H1 (cell line): ENCODE measurements at regions not wholly inside any gene's neighbourhood (a gene's known extent, or its start where the extent isn't known, plus 50 kb on each side); places are given as distances from the start of the nearest gene placed in this dataset.

Experiments
- CTCF ChIA-PET: fragments of 300-600 bp; sonication (Branson Sonifier 250); formaldehyde crosslinking; loops from one replicate; lab custom pipeline; 2021; ENCODE audit not compliant: partially characterized antibody; lab: Charles Lee
- POLR2A ChIA-PET: fragments of 300-600 bp; sonication (Branson Sonifier 250); formaldehyde crosslinking; loops from one replicate; lab custom pipeline; 2021; ENCODE audit warnings: inconsistent platforms; ENCODE audit not compliant: partially characterized antibody; lab: Charles Lee
- DNase-seq, 2 experiments: peaks; one replicate each; pipeline versions ENCODE4 v3.0.0 to v3.0.0-alpha.2; 2010 to 2022; ENCODE audit warnings: low spot score in 2 of 2, low read depth in 1 of 2, mixed read lengths in 1 of 2
- FAIRE-seq: peaks from 2 replicates; lab custom pipeline; 2011; peaks lifted over from hg19 to GRCh38; lab: Jason Lieb, UNC
- H2AFZ ChIP-seq: 2 replicates; pipeline ENCODE4 v1.8.1; 2012; ENCODE audit warnings: low read length, inconsistent platforms
- H2AK5ac ChIP-seq: 2 replicates; pipeline ENCODE4 v1.6.1; 2013; ENCODE audit warnings: low read depth, low read length
- H2BK120ac ChIP-seq: replicated peaks from 2 replicates; pipeline ENCODE3; 2013; ENCODE audit warnings: low read depth, low read length, inconsistent platforms
- H2BK12ac ChIP-seq: 2 replicates; pipeline ENCODE4 v1.6.1; 2013; ENCODE audit warnings: low read depth, low read length
- H2BK15ac ChIP-seq: 2 replicates; pipeline ENCODE4 v1.6.1; 2013; ENCODE audit warnings: low read length
- H2BK20ac ChIP-seq: 2 replicates; pipeline ENCODE4 v1.6.1; 2013; ENCODE audit warnings: low read length
- H2BK5ac ChIP-seq: 2 replicates; pipeline ENCODE4 v1.6.1; 2013; ENCODE audit warnings: low read depth, low read length
- H3K14ac ChIP-seq: 2 replicates; pipeline ENCODE4 v1.6.1; 2013; ENCODE audit warnings: inconsistent platforms; ENCODE audit not compliant: insufficient read length
- H3K18ac ChIP-seq: 2 replicates; pipeline ENCODE4 v1.6.1; 2013; ENCODE audit warnings: low read length; ENCODE audit errors: extremely low read depth
- H3K23ac ChIP-seq: 2 replicates; pipeline ENCODE4 v1.6.1; 2013; ENCODE audit warnings: inconsistent platforms; ENCODE audit not compliant: insufficient read length
- H3K23me2 ChIP-seq: 2 replicates; pipeline ENCODE4 v1.6.1; 2013; ENCODE audit warnings: low read depth, low read length
- H3K27ac ChIP-seq: 2 replicates; pipeline ENCODE4 v1.6.1; 2011; ENCODE audit warnings: low read depth, low read length, inconsistent platforms
- H3K27me3 ChIP-seq, 4 experiments: replicated peaks in 1 of 4; 1 replicate in 1 of 4; 2 replicates in 3 of 4; pipeline versions ENCODE4 v1.6.1 to v1.8.1; 2011 to 2013; ENCODE audit warnings: low read length in 3 of 4, mild to moderate bottlenecking in 3 of 4, inconsistent platforms in 2 of 4, mixed read lengths in 2 of 4, moderate library complexity in 1 of 4; ENCODE audit not compliant: control insufficient read depth in 3 of 4, insufficient read depth in 3 of 4; ENCODE audit errors: extremely low read depth in 1 of 4
- H3K36me3 ChIP-seq, 4 experiments: 2 replicates each; pipeline versions ENCODE4 v1.6.1 to v1.8.1; 2011 to 2013; ENCODE audit warnings: mild to moderate bottlenecking in 4 of 4, low read length in 3 of 4, moderate library complexity in 2 of 4, control low read depth in 1 of 4, inconsistent platforms in 1 of 4; ENCODE audit not compliant: insufficient read depth in 4 of 4, control insufficient read depth in 2 of 4
- H3K4ac ChIP-seq: replicated peaks from 2 replicates; pipeline ENCODE3; 2013; ENCODE audit warnings: low read length, low read depth, mixed read lengths, inconsistent platforms; ENCODE audit not compliant: insufficient read length
- H3K4me1 ChIP-seq, 4 experiments: replicated peaks in 1 of 4; 1 replicate in 1 of 4; 2 replicates in 3 of 4; pipeline versions ENCODE4 v1.6.1 to v1.8.1; 2011 to 2013; ENCODE audit warnings: low read length in 3 of 4, inconsistent platforms in 2 of 4, mixed read lengths in 1 of 4; ENCODE audit not compliant: insufficient read depth in 4 of 4, control insufficient read depth in 3 of 4
- H3K4me2 ChIP-seq, 2 experiments: 2 replicates each; pipeline versions ENCODE4 v1.6.1 to v1.8.1; 2011 to 2013; ENCODE audit warnings: low read depth in 2 of 2, low read length in 2 of 2, control low read depth in 1 of 2, inconsistent platforms in 1 of 2, mild to moderate bottlenecking in 1 of 2; ENCODE audit not compliant: insufficient read depth in 1 of 2
- H3K4me3 ChIP-seq, 4 experiments: fragments of 200-600, 300-600 bp in 1 of 4; sonication (generic), shearing (Covaris generic), sonication (Bioruptor Twin) in 1 of 4; 2 replicates each; pipeline versions ENCODE4 v1.5.1 to v1.8.1; 2011 to 2016; ENCODE audit warnings: low read length in 4 of 4, low read depth in 3 of 4, control low read depth in 2 of 4, inconsistent platforms in 2 of 4, mild to moderate bottlenecking in 2 of 4, mixed read lengths in 1 of 4, moderate library complexity in 1 of 4; ENCODE audit not compliant: insufficient read depth in 2 of 4; ENCODE audit errors: extremely low read depth in 1 of 4
- H3K56ac ChIP-seq: replicated peaks from 2 replicates; pipeline ENCODE3; 2013; ENCODE audit warnings: low read depth, mild to moderate bottlenecking, mixed read lengths, low read length, inconsistent platforms; ENCODE audit not compliant: insufficient read length
- H3K79me1 ChIP-seq: 2 replicates; pipeline ENCODE4 v1.6.1; 2013; ENCODE audit warnings: low read depth, low read length, control low read depth
- H3K79me2 ChIP-seq, 2 experiments: 2 replicates each; pipeline versions ENCODE4 v1.6.1 to v1.8.1; 2012 to 2013; ENCODE audit warnings: low read length in 2 of 2, mild to moderate bottlenecking in 2 of 2, inconsistent platforms in 1 of 2; ENCODE audit not compliant: insufficient read depth in 2 of 2, control insufficient read depth in 1 of 2
- H3K9ac ChIP-seq, 4 experiments: replicated peaks in 1 of 4; 1 replicate in 1 of 4; 2 replicates in 3 of 4; pipeline versions ENCODE4 v1.6.1 to v1.8.1; 2011 to 2013; ENCODE audit warnings: low read depth in 3 of 4, low read length in 3 of 4, control low read depth in 2 of 4, mild to moderate bottlenecking in 2 of 4, moderate library complexity in 2 of 4, inconsistent platforms in 1 of 4; ENCODE audit errors: extremely low read depth in 1 of 4
- H3K9me3 ChIP-seq, 2 experiments: 2 replicates each; pipeline versions ENCODE4 v1.6.1 to v1.8.1; 2012 to 2013; ENCODE audit warnings: mild to moderate bottlenecking in 2 of 2, moderate library complexity in 2 of 2, control low read depth in 1 of 2, inconsistent platforms in 1 of 2, low read depth in 1 of 2, low read length in 1 of 2, mixed read lengths in 1 of 2; ENCODE audit not compliant: insufficient read depth in 2 of 2
- H4K20me1 ChIP-seq, 2 experiments: replicated peaks in 1 of 2; 2 replicates each; pipeline versions ENCODE3 to v1.8.1; 2011 to 2013; ENCODE audit warnings: inconsistent platforms in 2 of 2, low read length in 2 of 2, mild to moderate bottlenecking in 1 of 2; ENCODE audit not compliant: insufficient read depth in 2 of 2, control insufficient read depth in 1 of 2
- H4K5ac ChIP-seq: 2 replicates; pipeline ENCODE4 v1.6.1; 2013; ENCODE audit warnings: low read length, low read depth, mixed read lengths, inconsistent platforms; ENCODE audit not compliant: insufficient read length
- H4K8ac ChIP-seq: 2 replicates; pipeline ENCODE4 v1.8.0; 2013; ENCODE audit warnings: mild to moderate bottlenecking, moderate library complexity, low read length, inconsistent platforms; ENCODE audit not compliant: insufficient read depth; ENCODE audit errors: extremely low read depth
- H4K91ac ChIP-seq: replicated peaks from 2 replicates; pipeline ENCODE3; 2013; ENCODE audit warnings: low read length, mixed read lengths, inconsistent platforms; ENCODE audit not compliant: insufficient read length
- ASH2L ChIP-seq: fragments of 200-600, 300-600 bp; sonication (generic); IDR thresholded peaks from one replicate; pipeline ENCODE4 v1.7.1; 2017; ENCODE audit warnings: low read length
- CBX5 ChIP-seq: fragments of 300-800, 300-1000 bp; sonication (generic); IDR thresholded peaks from 2 replicates; pipeline ENCODE4 v1.7.1; 2016; ENCODE audit warnings: antibody characterized with exemption, low read length, low read depth
- CEBPB ChIP-seq: IDR thresholded peaks from 2 replicates; pipeline ENCODE4 v1.6.1; 2012; ENCODE audit warnings: low read depth, low read length
- FOSL1 ChIP-seq: IDR thresholded peaks from 2 replicates; pipeline ENCODE4 v1.6.1; 2011; ENCODE audit warnings: mild to moderate bottlenecking, low read depth, low read length, moderate library complexity; ENCODE audit not compliant: insufficient read depth
- HDAC6 ChIP-seq: IDR thresholded peaks from one replicate; pipeline ENCODE4 v1.7.1; 2012; ENCODE audit warnings: low read depth, mild to moderate bottlenecking, inconsistent platforms, low read length, moderate library complexity
- JUN ChIP-seq: IDR thresholded peaks from 2 replicates; pipeline ENCODE4 v1.6.1; 2011; ENCODE audit warnings: low read depth, mild to moderate bottlenecking, improper control_type of control experiment, low read length
- KDM5A ChIP-seq: fragments of 200-600 bp; IDR thresholded peaks from 2 replicates; pipeline ENCODE4 v1.7.1; 2012; ENCODE audit warnings: mild to moderate bottlenecking, low read length, inconsistent platforms, mixed read lengths
- SAP30 ChIP-seq: fragments of 300-600 bp; sonication (generic); IDR thresholded peaks from 2 replicates; pipeline ENCODE4 v1.7.1; 2012; ENCODE audit warnings: low read length, moderate library complexity, mild to moderate bottlenecking, inconsistent platforms; ENCODE audit not compliant: insufficient read depth, insufficient replicate concordance
- TCF12 ChIP-seq: IDR thresholded peaks from 2 replicates; pipeline ENCODE4 v1.6.1; 2011; ENCODE audit warnings: low read depth, mild to moderate bottlenecking, low read length
- WGBS, 2 experiments: shearing (Covaris generic) in 1 of 2; methylation state at CpG; one replicate each; pipeline versions ENCODE4 v1.1.6 to v1.1.7; 2013 to 2015; ENCODE audit warnings: low lambda C conversion rate in 2 of 2, mixed read lengths in 2 of 2, inconsistent platforms in 1 of 2, low coverage in 1 of 2, missing lambda C conversion rate in 1 of 2; ENCODE audit not compliant: insufficient replicate concordance in 2 of 2, insufficient coverage in 1 of 2, insufficient read length in 1 of 2; ENCODE audit errors: extremely low coverage in 1 of 2, missing lambda C conversion rate in 1 of 2; 5-methylcytosine and 5-hydroxymethylcytosine counted together
- TF ChIP-seq, protein P1 (sequence below), 3 experiments: IDR thresholded peaks; 1 replicate in 2 of 3; 2 replicates in 1 of 3; pipeline versions ENCODE4 v1.5.1 to v1.6.1; 2011; ENCODE audit warnings: low read length in 3 of 3, mild to moderate bottlenecking in 3 of 3, inconsistent platforms in 2 of 3, low read depth in 1 of 3, moderate library complexity in 1 of 3; ENCODE audit not compliant: insufficient read depth in 1 of 3; ENCODE audit errors: control extremely low read depth in 1 of 3
- TF ChIP-seq, protein P2 (sequence below): IDR thresholded peaks from 2 replicates; pipeline ENCODE4 v1.6.1; 2011; ENCODE audit warnings: low read length, improper control_type of control experiment

DNA sequence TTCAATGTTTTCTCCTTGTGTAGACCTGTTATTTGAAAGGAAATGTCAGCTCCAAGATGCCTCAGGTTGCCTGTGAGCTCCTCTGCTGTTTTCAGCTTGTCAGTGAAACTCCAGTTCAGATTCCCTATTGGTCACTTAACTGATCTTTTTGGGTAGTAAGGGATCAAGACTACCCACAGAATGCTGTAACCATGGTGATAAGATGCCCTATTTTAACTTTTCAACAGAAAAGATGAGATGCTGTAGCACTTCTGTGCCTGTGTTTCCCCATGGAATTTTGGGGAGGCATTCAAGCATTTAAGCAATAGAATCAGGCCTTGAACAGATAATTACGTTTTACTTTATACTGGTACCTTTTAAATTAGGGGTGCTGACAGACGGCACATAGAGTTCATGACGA, 106.6 kb upstream of the H2AZ1 start:
- H3K36me3 ChIP-seq: no peaks in the 10 kb centered on the region
- no peaks in the 10 kb centered on the region for H4K20me1 ChIP-seq
- no peak overlapping the region for H3K4me3 ChIP-seq
- H4K91ac ChIP-seq: no peak overlapping the region
- FAIRE-seq: no peak
- H3K79me2 ChIP-seq: no peaks in the 10 kb centered on the region
- H3K9me3 ChIP-seq: no peaks in the 10 kb centered on the region
- H3K4me2 ChIP-seq: no peak overlapping the region
- no peak overlapping the region for H2BK20ac ChIP-seq
- no peak overlapping the region for H2AK5ac ChIP-seq
- CTCF ChIA-PET: interaction anchor here (1.1 to 3.2 kb wide), 3 partner anchors 10 to 59 kb away, joined by 3 to 11 read pairs (median 4); no protein-coding TSS in a partner anchor
- H3K4me1 ChIP-seq: peaks cover 0 to 6% (median 0%) of the 10 kb centered on the region in 4 experiments; a peak in 1 of 7 replicates
- TF ChIP-seq KDM5A (no peak), CBX5 (no peak), FOSL1 (no peak), HDAC6 (no peak), SAP30 (no peak), CEBPB (no peak), TCF12 (no peak), ASH2L (no peak), JUN (no peak)
- TF ChIP-seq, protein P1, sequence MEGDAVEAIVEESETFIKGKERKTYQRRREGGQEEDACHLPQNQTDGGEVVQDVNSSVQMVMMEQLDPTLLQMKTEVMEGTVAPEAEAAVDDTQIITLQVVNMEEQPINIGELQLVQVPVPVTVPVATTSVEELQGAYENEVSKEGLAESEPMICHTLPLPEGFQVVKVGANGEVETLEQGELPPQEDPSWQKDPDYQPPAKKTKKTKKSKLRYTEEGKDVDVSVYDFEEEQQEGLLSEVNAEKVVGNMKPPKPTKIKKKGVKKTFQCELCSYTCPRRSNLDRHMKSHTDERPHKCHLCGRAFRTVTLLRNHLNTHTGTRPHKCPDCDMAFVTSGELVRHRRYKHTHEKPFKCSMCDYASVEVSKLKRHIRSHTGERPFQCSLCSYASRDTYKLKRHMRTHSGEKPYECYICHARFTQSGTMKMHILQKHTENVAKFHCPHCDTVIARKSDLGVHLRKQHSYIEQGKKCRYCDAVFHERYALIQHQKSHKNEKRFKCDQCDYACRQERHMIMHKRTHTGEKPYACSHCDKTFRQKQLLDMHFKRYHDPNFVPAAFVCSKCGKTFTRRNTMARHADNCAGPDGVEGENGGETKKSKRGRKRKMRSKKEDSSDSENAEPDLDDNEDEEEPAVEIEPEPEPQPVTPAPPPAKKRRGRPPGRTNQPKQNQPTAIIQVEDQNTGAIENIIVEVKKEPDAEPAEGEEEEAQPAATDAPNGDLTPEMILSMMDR (IDR thresholded peaks at IDR 0.05; ENCODE audit: control extremely low read depth in 1 of 3, insufficient read depth in 1 of 3, low read depth in 1 of 3, low read length in 3 of 3): no peak
- TF ChIP-seq, protein P2, sequence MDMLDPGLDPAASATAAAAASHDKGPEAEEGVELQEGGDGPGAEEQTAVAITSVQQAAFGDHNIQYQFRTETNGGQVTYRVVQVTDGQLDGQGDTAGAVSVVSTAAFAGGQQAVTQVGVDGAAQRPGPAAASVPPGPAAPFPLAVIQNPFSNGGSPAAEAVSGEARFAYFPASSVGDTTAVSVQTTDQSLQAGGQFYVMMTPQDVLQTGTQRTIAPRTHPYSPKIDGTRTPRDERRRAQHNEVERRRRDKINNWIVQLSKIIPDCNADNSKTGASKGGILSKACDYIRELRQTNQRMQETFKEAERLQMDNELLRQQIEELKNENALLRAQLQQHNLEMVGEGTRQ: no peak
- TF ChIP-seq, all 59 proteins: peak for 0
- Histone ChIP-seq H4K5ac (no peak overlapping the region), H2BK12ac (no peak overlapping the region), H3K56ac (no peak overlapping the region), H3K23ac (no peak overlapping the region), H3K27ac (no peak overlapping the region), H3K79me1 (no peaks in the 10 kb centered on the region), H2BK120ac (no peak overlapping the region), H3K9ac (no peak overlapping the region), H3K27me3 (no peaks in the 10 kb centered on the region), H2BK15ac (no peak overlapping the region), H3K14ac (no peak overlapping the region), H2AFZ (no peak overlapping the region), H4K8ac (no peak overlapping the region), H3K23me2 (no peaks in the 10 kb centered on the region), H3K4ac (no peak overlapping the region), H2BK5ac (no peak overlapping the region), H3K18ac (no peak overlapping the region)
- DNase-seq: no peak
- WGBS, 2 experiments: 86% methylated on average over 3 of the region's 3 CpGs; no CpG with 5 or more reads in 1 of the 2 experiments
- POLR2A ChIA-PET: interaction anchor here (0.6 kb wide), 1 partner anchor 8 kb away, joined by 3 read pairs; no protein-coding TSS in a partner anchor
